Fibroblast of pulmonary artery (primary cell): ENCODE measurements at regions not wholly inside any gene's neighbourhood (a gene's known extent, or its start where the extent isn't known, plus 50 kb on each side); places are given as distances from the start of the nearest gene placed in this dataset.

Experiments
- DNase-seq: peaks from one replicate; pipeline ENCODE4 v3.0.0-alpha.2; 2010; ENCODE audit warnings: low read depth
- H3K4me3 ChIP-seq: replicated peaks from 2 replicates; pipeline ENCODE4 v1.5.1; 2011; ENCODE audit warnings: low read depth, mild to moderate bottlenecking, control low read depth, low read length, moderate library complexity
- CTCF ChIP-seq: IDR thresholded peaks from 2 replicates; pipeline ENCODE4 v1.5.1; 2011; ENCODE audit warnings: mild to moderate bottlenecking, control low read depth, low read length, inconsistent platforms; ENCODE audit errors: missing control alignments

- DNase-seq = no peak
- TF ChIP-seq CTCF = no peak
- H3K4me3 ChIP-seq = no peak overlapping the region
These were observed 150.3 kb downstream of the GPAT3 start for GRCh38 chr4:83686166-83686565.

GRCh38 chr4:83679692-83680091, 143.8 kb downstream of the GPAT3 start:
- H3K4me3 ChIP-seq = no peak overlapping the region
- TF ChIP-seq CTCF = no peak
- no peak for DNase-seq

- no peak for TF ChIP-seq CTCF
These were observed 143.3 kb downstream of the GPAT3 start for GRCh38 chr4:83679254-83679653.

GRCh38 chr4:83677656-83678055, 141.7 kb downstream of the GPAT3 start:
- TF ChIP-seq CTCF = no peak
- H3K4me3 ChIP-seq = no peak overlapping the region
- peak; percentile 5 for DNase-seq

More at GRCh38 chr4:83679254-83679653, 143.3 kb downstream of the GPAT3 start:
- DNase-seq = no peak
- H3K4me3 ChIP-seq = no peak overlapping the region

GRCh38 chr4:83664741-83665140, 128.8 kb downstream of the GPAT3 start:
- DNase-seq = no peak
- no peak for TF ChIP-seq CTCF
- no peak overlapping the region for H3K4me3 ChIP-seq

GRCh38 chr4:83664071-83664470, 128.2 kb downstream of the GPAT3 start:
- DNase-seq = no peak
- no peak overlapping the region for H3K4me3 ChIP-seq
- TF ChIP-seq CTCF = no peak

GRCh38 chr4:83662204-83662603, 126.3 kb downstream of the GPAT3 start:
- no peak for DNase-seq
- no peak overlapping the region for H3K4me3 ChIP-seq
- TF ChIP-seq CTCF = no peak
